Fibroblast of lung (primary cell): ENCODE measurements at regions not wholly inside any gene's neighbourhood (a gene's known extent, or its start where the extent isn't known, plus 50 kb on each side); places are given as distances from the start of the nearest gene placed in this dataset.

ENCODE experiments used
- DNase-seq, 2 donors: peaks; one replicate each; pipeline versions ENCODE4 v3.0.0 to v3.0.0-alpha.2; 2010; ENCODE audit warnings: low read depth in 2 of 2
- H2AFZ ChIP-seq: 2 replicates; pipeline ENCODE4 v1.5.1; 2012; ENCODE audit warnings: low read length, control low read depth, inconsistent platforms
- H3K27ac ChIP-seq: 2 replicates; pipeline ENCODE4 v1.5.1; 2011; ENCODE audit warnings: low read length, control low read depth; ENCODE audit not compliant: insufficient read depth
- H3K27me3 ChIP-seq: 2 replicates; pipeline ENCODE4 v1.5.1; 2011; ENCODE audit warnings: mild to moderate bottlenecking, low read length; ENCODE audit not compliant: control insufficient read depth, insufficient read depth
- H3K36me3 ChIP-seq: 2 replicates; pipeline ENCODE4 v1.5.1; 2011; ENCODE audit warnings: low read length; ENCODE audit not compliant: control insufficient read depth, insufficient read depth
- H3K4me1 ChIP-seq: 2 replicates; pipeline ENCODE4 v1.5.1; 2011; ENCODE audit warnings: low read length; ENCODE audit not compliant: control insufficient read depth, insufficient read depth; ENCODE audit errors: extremely low read depth
- H3K4me2 ChIP-seq: 2 replicates; pipeline ENCODE4 v1.5.1; 2011; ENCODE audit warnings: low read length, control low read depth; ENCODE audit not compliant: insufficient read depth; ENCODE audit errors: extremely low read depth
- H3K4me3 ChIP-seq, 4 experiments: fragments of 200-600 bp in 1 of 4; sonication (generic) in 1 of 4; replicated peaks in 1 of 4; 2 replicates each; pipeline ENCODE4 v1.5.1; 2011 to 2016; ENCODE audit warnings: low read length in 4 of 4, low read depth in 3 of 4, mild to moderate bottlenecking in 3 of 4, control low read depth in 2 of 4, inconsistent platforms in 1 of 4, mixed read lengths in 1 of 4; ENCODE audit not compliant: insufficient read depth in 1 of 4; ENCODE audit errors: control extremely low read depth in 1 of 4
- H3K79me2 ChIP-seq: 2 replicates; pipeline ENCODE4 v1.5.1; 2012; ENCODE audit warnings: mild to moderate bottlenecking, low read length, inconsistent platforms; ENCODE audit not compliant: control insufficient read depth, insufficient read depth
- H3K9ac ChIP-seq: 2 replicates; pipeline ENCODE4 v1.5.1; 2011; ENCODE audit warnings: mild to moderate bottlenecking, low read length, control low read depth; ENCODE audit not compliant: insufficient read depth
- H3K9me3 ChIP-seq: 2 replicates; pipeline ENCODE4 v1.5.1; 2012; ENCODE audit warnings: low read depth, low read length; ENCODE audit not compliant: control insufficient read depth, insufficient read depth
- H4K20me1 ChIP-seq: 2 replicates; pipeline ENCODE4 v1.5.1; 2011; ENCODE audit warnings: low read length; ENCODE audit not compliant: control insufficient read depth, insufficient read depth; ENCODE audit errors: extremely low read depth
- CTCF ChIP-seq, 2 donors: IDR thresholded peaks in 1 of 2; conservative IDR thresholded peaks in 1 of 2; 1 replicate in 1 of 2; 2 replicates in 1 of 2; pipeline ENCODE4 v1.5.1; 2011 to 2012; ENCODE audit warnings: low read length in 2 of 2, control low read depth in 1 of 2, inconsistent platforms in 1 of 2, low read depth in 1 of 2, mild to moderate bottlenecking in 1 of 2
- EZH2 ChIP-seq: IDR thresholded peaks from 2 replicates; pipeline ENCODE4 v1.5.1; 2012; ENCODE audit warnings: low read length, control low read depth, mild to moderate bottlenecking; ENCODE audit errors: missing control alignments

GRCh38 chr4:117488692-117489091, 403.3 kb upstream of the TRAM1L1 start:
- no peak overlapping the region for H3K27ac ChIP-seq
- TF ChIP-seq EZH2 (no peak), CTCF (conservative IDR thresholded peaks at IDR 0.05 in 1 of 2, IDR thresholded peaks at IDR 0.05 in 1 of 2; ENCODE audit: low read depth in 1 of 2, low read length in 2 of 2) (no peak)
- no peaks in the 10 kb centered on the region for H3K27me3 ChIP-seq
- no peaks in the 10 kb centered on the region for H3K79me2 ChIP-seq
- no peak overlapping the region for H3K4me2 ChIP-seq
- no peak overlapping the region for H2AFZ ChIP-seq
- H3K4me3 ChIP-seq: no peak overlapping the region
- H3K9me3 ChIP-seq: no peaks in the 10 kb centered on the region
- H4K20me1 ChIP-seq: no peaks in the 10 kb centered on the region
- H3K36me3 ChIP-seq: no peaks in the 10 kb centered on the region
- no peaks in the 10 kb centered on the region for H3K4me1 ChIP-seq
- DNase-seq: no peak
- no peak overlapping the region for H3K9ac ChIP-seq

- no peak overlapping the region for H3K4me2 ChIP-seq
- no peaks in the 10 kb centered on the region for H3K4me1 ChIP-seq
- H3K79me2 ChIP-seq: no peaks in the 10 kb centered on the region
- H4K20me1 ChIP-seq: no peaks in the 10 kb centered on the region
- H3K36me3 ChIP-seq: no peaks in the 10 kb centered on the region
- H3K9me3 ChIP-seq: no peaks in the 10 kb centered on the region
- TF ChIP-seq CTCF (conservative IDR thresholded peaks at IDR 0.05 in 1 of 2, IDR thresholded peaks at IDR 0.05 in 1 of 2; ENCODE audit: low read depth in 1 of 2, low read length in 2 of 2): no peak
- TF ChIP-seq EZH2: no peak
- DNase-seq: no peak
- no peak overlapping the region for H3K27ac ChIP-seq
- H3K9ac ChIP-seq: no peak overlapping the region
- no peak overlapping the region for H3K4me3 ChIP-seq
- H2AFZ ChIP-seq: no peak overlapping the region
- no peaks in the 10 kb centered on the region for H3K27me3 ChIP-seq
Observed at GRCh38 chr4:117489107-117489506, 403.7 kb upstream of the TRAM1L1 start.

- TF ChIP-seq CTCF (conservative IDR thresholded peaks at IDR 0.05 in 1 of 2, IDR thresholded peaks at IDR 0.05 in 1 of 2; ENCODE audit: low read depth in 1 of 2, low read length in 2 of 2) (no peak), EZH2 (no peak)
- Histone ChIP-seq H3K4me3 (no peak overlapping the region), H4K20me1 (no peaks in the 10 kb centered on the region), H3K4me1 (no peaks in the 10 kb centered on the region), H2AFZ (no peak overlapping the region), H3K9me3 (no peaks in the 10 kb centered on the region), H3K36me3 (no peaks in the 10 kb centered on the region), H3K27me3 (no peaks in the 10 kb centered on the region), H3K4me2 (no peak overlapping the region), H3K9ac (no peak overlapping the region), H3K79me2 (no peaks in the 10 kb centered on the region), H3K27ac (no peak overlapping the region)
- DNase-seq: no peak
Observed at GRCh38 chr4:117491516-117491915, 406.1 kb upstream of the TRAM1L1 start.
